Neural progenitor cell (in vitro differentiated cells): ENCODE measurements at regions not wholly inside any gene's neighbourhood (a gene's known extent, or its start where the extent isn't known, plus 50 kb on each side); places are given as distances from the start of the nearest gene placed in this dataset.

Source experiments
- CTCF ChIP-seq: fragments of 200-600 bp; sonication (generic); IDR thresholded peaks from 2 replicates; pipeline ENCODE4 v1.5.1; 2017; ENCODE audit warnings: antibody characterized with exemption, mild to moderate bottlenecking
- EZH2 ChIP-seq: fragments of 200-600 bp; sonication (generic); IDR thresholded peaks from 2 replicates; pipeline ENCODE4 v1.6.1; 2017; ENCODE audit warnings: antibody characterized with exemption, mild to moderate bottlenecking, moderate library complexity
- EZH2phosphoT487 ChIP-seq: fragments of 200-600 bp; sonication (generic); IDR thresholded peaks from 2 replicates; pipeline ENCODE4 v1.6.1; 2017; ENCODE audit warnings: antibody characterized with exemption

GRCh38 chr3:150117076-150117475, 146.4 kb upstream of the PFN2 start:
- TF ChIP-seq CTCF (no peak), EZH2 (no peak), EZH2phosphoT487 (no peak)
